GM20000 (cell line): ENCODE measurements at regions not wholly inside any gene's neighbourhood (a gene's known extent, or its start where the extent isn't known, plus 50 kb on each side); places are given as distances from the start of the nearest gene placed in this dataset.

Experiments
- DNase-seq: peaks from one replicate; pipeline ENCODE4 v3.0.0; 2012; ENCODE audit warnings: low spot score
- TF ChIP-seq, protein P1 (sequence below): IDR thresholded peaks from 2 replicates; pipeline ENCODE4 v1.5.1; 2012; ENCODE audit warnings: mild to moderate bottlenecking, control low read depth; ENCODE audit errors: extremely low read depth, missing control alignments

- DNase-seq, result no peak
- TF ChIP-seq, protein P1, sequence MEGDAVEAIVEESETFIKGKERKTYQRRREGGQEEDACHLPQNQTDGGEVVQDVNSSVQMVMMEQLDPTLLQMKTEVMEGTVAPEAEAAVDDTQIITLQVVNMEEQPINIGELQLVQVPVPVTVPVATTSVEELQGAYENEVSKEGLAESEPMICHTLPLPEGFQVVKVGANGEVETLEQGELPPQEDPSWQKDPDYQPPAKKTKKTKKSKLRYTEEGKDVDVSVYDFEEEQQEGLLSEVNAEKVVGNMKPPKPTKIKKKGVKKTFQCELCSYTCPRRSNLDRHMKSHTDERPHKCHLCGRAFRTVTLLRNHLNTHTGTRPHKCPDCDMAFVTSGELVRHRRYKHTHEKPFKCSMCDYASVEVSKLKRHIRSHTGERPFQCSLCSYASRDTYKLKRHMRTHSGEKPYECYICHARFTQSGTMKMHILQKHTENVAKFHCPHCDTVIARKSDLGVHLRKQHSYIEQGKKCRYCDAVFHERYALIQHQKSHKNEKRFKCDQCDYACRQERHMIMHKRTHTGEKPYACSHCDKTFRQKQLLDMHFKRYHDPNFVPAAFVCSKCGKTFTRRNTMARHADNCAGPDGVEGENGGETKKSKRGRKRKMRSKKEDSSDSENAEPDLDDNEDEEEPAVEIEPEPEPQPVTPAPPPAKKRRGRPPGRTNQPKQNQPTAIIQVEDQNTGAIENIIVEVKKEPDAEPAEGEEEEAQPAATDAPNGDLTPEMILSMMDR, result no peak
These were observed 54.2 kb downstream of the S1PR1 start for GRCh38 chr1:101290922-101291561.

- peak; percentile 36 for DNase-seq
- TF ChIP-seq, protein P1, result no peak
These were observed 55.0 kb downstream of the S1PR1 start for GRCh38 chr1:101291562-101292380.

DNA sequence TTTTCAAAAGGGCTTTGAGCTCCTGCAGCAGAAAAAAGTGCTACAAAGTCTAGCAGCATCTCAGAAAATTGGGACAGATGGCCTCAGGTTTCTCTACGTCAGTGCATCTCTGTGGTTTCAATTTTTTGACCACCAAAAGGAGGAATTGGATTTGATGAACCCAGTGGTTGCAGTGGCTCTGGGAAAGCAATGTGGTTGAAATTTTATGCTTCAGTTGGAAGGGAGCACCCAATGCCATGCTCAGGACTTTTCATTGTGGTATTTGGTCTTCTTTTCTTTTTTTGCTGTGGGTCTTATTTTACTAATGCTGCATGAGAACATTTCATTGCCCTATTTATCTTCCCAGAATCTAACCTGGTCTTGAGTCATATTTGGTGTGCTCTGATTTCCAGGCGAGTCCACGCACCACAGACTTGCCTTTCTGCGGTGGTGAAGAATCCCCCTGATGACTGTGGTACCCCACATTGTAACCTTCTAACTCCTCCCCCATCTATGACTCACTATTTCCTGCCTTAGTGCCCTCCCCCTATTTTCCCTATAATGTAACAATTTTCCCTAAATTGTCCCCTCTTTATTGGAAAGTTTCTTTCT is 56.7 kb downstream of the S1PR1 start:
- DNase-seq, result peak; percentile 44
- TF ChIP-seq, protein P1, result no peak

GRCh38 chr1:101295209-101295608 is 58.4 kb downstream of the S1PR1 start:
- DNase-seq, result no peak
- TF ChIP-seq, protein P1, result no peak

DNA sequence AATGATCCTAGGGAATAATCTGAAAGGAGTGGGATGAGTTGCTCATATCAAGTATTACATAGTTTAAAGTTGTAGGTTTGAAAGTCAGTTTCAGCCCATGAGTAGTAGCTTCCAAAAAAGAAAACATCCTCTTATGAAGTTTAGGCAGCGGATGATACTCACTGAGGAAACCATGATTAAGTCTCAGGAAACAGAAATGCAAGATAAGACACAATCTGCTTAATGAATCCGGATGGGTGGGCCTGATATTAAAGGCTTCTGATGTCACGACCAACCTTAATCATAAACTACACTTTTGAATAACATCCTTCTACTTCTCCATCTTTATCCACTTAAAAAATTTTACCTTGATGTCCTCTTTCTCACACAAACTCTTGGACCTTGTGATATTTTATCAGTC is 61.8 kb downstream of the S1PR1 start:
- TF ChIP-seq, protein P1, result no peak
- DNase-seq, result no peak

DNA sequence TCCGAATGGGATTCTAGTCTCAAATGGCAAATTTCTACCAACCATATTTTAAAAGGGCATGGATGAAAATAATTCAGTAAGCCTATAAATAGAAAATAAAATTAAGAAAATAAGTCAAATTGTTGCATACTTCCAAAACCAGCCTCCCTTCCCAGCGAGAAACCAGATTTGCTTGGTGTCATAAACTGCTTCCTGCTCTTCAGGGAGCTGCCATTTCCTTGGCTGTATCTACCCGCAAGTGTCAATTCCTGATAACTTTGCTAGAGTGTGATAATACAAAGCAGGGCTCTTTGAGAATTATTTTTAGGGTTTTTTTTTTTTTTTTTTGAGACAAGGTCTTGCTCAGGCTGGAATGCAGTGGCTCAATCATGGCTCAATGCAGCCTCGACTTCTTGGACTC is 62.3 kb downstream of the S1PR1 start:
- TF ChIP-seq, protein P1, result no peak
- no peak for DNase-seq

DNA sequence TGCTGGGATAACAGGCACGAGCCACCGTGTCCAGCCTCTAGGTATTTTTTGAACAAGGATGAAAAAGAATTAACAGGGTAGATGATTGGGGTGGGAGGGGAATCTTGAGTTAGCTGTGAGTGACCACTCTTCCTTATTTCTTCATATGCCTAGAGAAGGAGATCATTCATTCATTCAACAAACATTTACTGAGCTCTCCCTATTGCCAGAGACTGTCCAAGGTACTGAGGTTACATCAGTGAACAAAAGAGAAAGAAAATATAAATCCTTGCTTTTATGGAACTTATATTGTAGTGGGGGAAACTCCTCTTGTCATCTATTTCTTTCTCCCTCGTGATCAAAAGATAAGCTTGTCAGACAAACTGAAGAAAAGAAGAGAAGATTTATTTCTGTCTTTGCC is 62.9 kb downstream of the S1PR1 start:
- TF ChIP-seq, protein P1, result no peak

More for the DNA sequence above, 62.9 kb downstream of the S1PR1 start:
- DNase-seq, result no peak
